ENCODE measurements at regions not wholly inside any gene's neighbourhood (a gene's known extent, or its start where the extent isn't known, plus 50 kb on each side); places are given as distances from the start of the nearest gene placed in this dataset.

GRCh38 chr11:90606721-90607120 is 383.9 kb upstream of the CHORDC1 start:
- in situ Hi-C loops (cut with HindIII; ENCODE audit: low pct_unique_long_range_greater_than_20kb, low sequenced_read_pairs) = no loop called here
- H3K27ac ChIP-seq (ENCODE audit: low read length) = no peak overlapping the region
- no peak for DNase-seq (ENCODE audit: low read depth, low spot score)
- intact Hi-C loops (cut with micrococcal nuclease; ENCODE audit: unreplicated experiment) = no loop called here
- CTCF ChIA-PET = no interaction called here
- no TSS peak for BruUV-seq (replicated peaks)
- ATAC-seq = no peak
- H3K9me3 ChIP-seq (ENCODE audit: control insufficient read depth, insufficient read depth, low read depth, low read length) = no peaks in the 10 kb centered on the region; the same call in 1 of the 2 replicates
- TF ChIP-seq TCF7L2 (IDR thresholded peaks at IDR 0.05; ENCODE audit: low read depth, low read length) (no peak), CTCF (IDR thresholded peaks at IDR 0.05) (no peak), REST (IDR thresholded peaks at IDR 0.05; ENCODE audit: insufficient read depth in 1 of 2, low read depth in 2 of 2, low read length in 1 of 2) (no peak), POLR2AphosphoS5 (IDR thresholded peaks at IDR 0.05; ENCODE audit: low read depth, low read length) (no peak), SIN3A (IDR thresholded peaks at IDR 0.05; ENCODE audit: borderline replicate concordance, insufficient read depth, low read depth, low read length) (no peak)
- H3K4me3 ChIP-seq (ENCODE audit: low read depth in 2 of 2, low read length in 2 of 2) = no peak overlapping the region
- no peaks in the 10 kb centered on the region for H3K27me3 ChIP-seq (ENCODE audit: control insufficient read depth, insufficient read depth, low read length)
- no peaks in the 10 kb centered on the region for H3K36me3 ChIP-seq (ENCODE audit: control insufficient read depth, insufficient read depth, low read length)
- POLR2A ChIA-PET = no interaction called here
- no peaks in the 10 kb centered on the region for H3K4me1 ChIP-seq (ENCODE audit: control insufficient read depth, insufficient read depth, low read length)

GRCh38 chr11:90601261-90601660 is 378.4 kb upstream of the CHORDC1 start:
- H3K36me3 ChIP-seq (ENCODE audit: control insufficient read depth, insufficient read depth, low read length) = no peaks in the 10 kb centered on the region
- DNase-seq (ENCODE audit: low read depth, low spot score) (no peak), ATAC-seq (no peak)
- no peak overlapping the region for H3K27ac ChIP-seq (ENCODE audit: low read length)
- no TSS peak for BruUV-seq (replicated peaks)
- ChIA-PET POLR2A (no interaction called here), CTCF (no interaction called here)
- in situ Hi-C loops (cut with HindIII; ENCODE audit: low pct_unique_long_range_greater_than_20kb, low sequenced_read_pairs) = no loop called here
- no peaks in the 10 kb centered on the region; the same call in 1 of the 2 replicates for H3K9me3 ChIP-seq (ENCODE audit: control insufficient read depth, insufficient read depth, low read depth, low read length)
- no peaks in the 10 kb centered on the region for H3K4me1 ChIP-seq (ENCODE audit: control insufficient read depth, insufficient read depth, low read length)
- H3K27me3 ChIP-seq (ENCODE audit: control insufficient read depth, insufficient read depth, low read length) = no peaks in the 10 kb centered on the region
- no peak overlapping the region for H3K4me3 ChIP-seq (ENCODE audit: low read depth in 2 of 2, low read length in 2 of 2)
- intact Hi-C loops (cut with micrococcal nuclease; ENCODE audit: unreplicated experiment) = no loop called here
- no peak for TF ChIP-seq TCF7L2 (IDR thresholded peaks at IDR 0.05; ENCODE audit: low read depth, low read length)
- no peak for TF ChIP-seq SIN3A (IDR thresholded peaks at IDR 0.05; ENCODE audit: borderline replicate concordance, insufficient read depth, low read depth, low read length)
- TF ChIP-seq POLR2AphosphoS5 (IDR thresholded peaks at IDR 0.05; ENCODE audit: low read depth, low read length) = no peak

- H3K27ac ChIP-seq (ENCODE audit: low read length) = no peak overlapping the region
- no peaks in the 10 kb centered on the region for H3K36me3 ChIP-seq (ENCODE audit: control insufficient read depth, insufficient read depth, low read length)
- POLR2A ChIA-PET = no interaction called here
- CTCF ChIA-PET = no interaction called here
- in situ Hi-C loops (cut with HindIII; ENCODE audit: low pct_unique_long_range_greater_than_20kb, low sequenced_read_pairs) = no loop called here
- no peak for ATAC-seq
- no peaks in the 10 kb centered on the region for H3K9me3 ChIP-seq (ENCODE audit: control insufficient read depth, insufficient read depth, low read depth, low read length)
- DNase-seq (ENCODE audit: low read depth, low spot score) = no peak
- H3K27me3 ChIP-seq (ENCODE audit: control insufficient read depth, insufficient read depth, low read length) = no peaks in the 10 kb centered on the region
- H3K4me1 ChIP-seq (ENCODE audit: control insufficient read depth, insufficient read depth, low read length) = no peaks in the 10 kb centered on the region
- TF ChIP-seq REST (IDR thresholded peaks at IDR 0.05; ENCODE audit: insufficient read depth in 1 of 2, low read depth in 2 of 2, low read length in 1 of 2) (no peak), POLR2AphosphoS5 (IDR thresholded peaks at IDR 0.05; ENCODE audit: low read depth, low read length) (no peak), SIN3A (IDR thresholded peaks at IDR 0.05; ENCODE audit: borderline replicate concordance, insufficient read depth, low read depth, low read length) (no peak), TCF7L2 (IDR thresholded peaks at IDR 0.05; ENCODE audit: low read depth, low read length) (no peak), CTCF (IDR thresholded peaks at IDR 0.05) (no peak)
- no TSS peak for BruUV-seq (replicated peaks)
- intact Hi-C loops (cut with micrococcal nuclease; ENCODE audit: unreplicated experiment) = no loop called here
- no peak overlapping the region for H3K4me3 ChIP-seq (ENCODE audit: low read depth in 2 of 2, low read length in 2 of 2)
Measured at GRCh38 chr11:90594658-90595057, 371.8 kb upstream of the CHORDC1 start.
